ENCODE measurements at regions not wholly inside any gene's neighbourhood (a gene's known extent, or its start where the extent isn't known, plus 50 kb on each side); places are given as distances from the start of the nearest gene placed in this dataset.

GRCh38 chr3:99410789-99411311 is 227.5 kb upstream of the COL8A1 start:
- ATAC-seq (no peak), DNase-seq (no peak)
- H3K4me3 ChIP-seq, result no peak overlapping the region
- H3K9me3 ChIP-seq, result no peaks in the 10 kb centered on the region
- no peaks in the 10 kb centered on the region for H3K27me3 ChIP-seq (ENCODE audit: low read depth)
- H3K36me3 ChIP-seq, result no peaks in the 10 kb centered on the region
- intact Hi-C loops (cut with DNase I), result no loop called here
- no peaks in the 10 kb centered on the region for H3K4me1 ChIP-seq
- H3K27ac ChIP-seq, result no peak overlapping the region
- TF ChIP-seq CTCF (IDR thresholded peaks at IDR 0.05), result no peak

GRCh38 chr3:99409961-99410360 is 228.4 kb upstream of the COL8A1 start:
- no peak for TF ChIP-seq CTCF (IDR thresholded peaks at IDR 0.05)
- no peak for DNase-seq
- ATAC-seq, result no peak
- Histone ChIP-seq H3K4me3 (no peak overlapping the region), H3K9me3 (no peaks in the 10 kb centered on the region), H3K4me1 (no peaks in the 10 kb centered on the region), H3K27me3 (ENCODE audit: low read depth) (no peaks in the 10 kb centered on the region), H3K27ac (no peak overlapping the region), H3K36me3 (no peaks in the 10 kb centered on the region)
- intact Hi-C loops (cut with DNase I), result no loop called here

- no peak for DNase-seq
- intact Hi-C loops (cut with DNase I), result no loop called here
- Histone ChIP-seq H3K4me3 (no peak overlapping the region), H3K27me3 (ENCODE audit: low read depth) (no peaks in the 10 kb centered on the region), H3K27ac (no peak overlapping the region), H3K4me1 (no peaks in the 10 kb centered on the region), H3K9me3 (no peaks in the 10 kb centered on the region), H3K36me3 (no peaks in the 10 kb centered on the region)
- no peak for ATAC-seq
- TF ChIP-seq CTCF (IDR thresholded peaks at IDR 0.05), result no peak
Observed at GRCh38 chr3:99407257-99407656, 231.1 kb upstream of the COL8A1 start.

GRCh38 chr3:99402755-99403154 is 235.6 kb upstream of the COL8A1 start:
- no peak for DNase-seq
- Histone ChIP-seq H3K4me1 (no peaks in the 10 kb centered on the region), H3K4me3 (no peak overlapping the region), H3K36me3 (no peaks in the 10 kb centered on the region), H3K27me3 (ENCODE audit: low read depth) (no peaks in the 10 kb centered on the region), H3K27ac (no peak overlapping the region), H3K9me3 (peaks cover 9% of the 10 kb centered on the region)
- ATAC-seq, result no peak
- no peak for TF ChIP-seq CTCF (IDR thresholded peaks at IDR 0.05)
- intact Hi-C loops (cut with DNase I), result no loop called here

- no peak for ATAC-seq
- DNase-seq, result no peak
- no peaks in the 10 kb centered on the region for H3K27me3 ChIP-seq (ENCODE audit: low read depth)
- H3K36me3 ChIP-seq, result no peaks in the 10 kb centered on the region
- no peak overlapping the region for H3K27ac ChIP-seq
- H3K4me3 ChIP-seq, result no peak overlapping the region
- H3K4me1 ChIP-seq, result no peaks in the 10 kb centered on the region
- peaks cover 9% of the 10 kb centered on the region for H3K9me3 ChIP-seq
- no peak for TF ChIP-seq CTCF (IDR thresholded peaks at IDR 0.05)
- intact Hi-C loops (cut with DNase I), result no loop called here
Observed at GRCh38 chr3:99400352-99400751, 238.0 kb upstream of the COL8A1 start.
